NCI-H1092 treated with DMSO at 0.1 percent for 48 hours (cell line): ENCODE measurements at regions not wholly inside any gene's neighbourhood (a gene's known extent, or its start where the extent isn't known, plus 50 kb on each side); places are given as distances from the start of the nearest gene placed in this dataset.

Experiments used
- DNase-seq: peaks from one replicate; lab custom pipeline; 2025; lab: John Stamatoyannopoulos, UW

- DNase-seq, result no peak
Observed at GRCh38 chrX:23228950-23229448, 105.7 kb upstream of the PTCHD1 start.

GRCh38 chrX:23235051-23235450, 99.6 kb upstream of the PTCHD1 start:
- DNase-seq, result no peak

GRCh38 chrX:23246001-23246400, 88.6 kb upstream of the PTCHD1 start:
- DNase-seq, result no peak

GRCh38 chrX:23248187-23248586, 86.5 kb upstream of the PTCHD1 start:
- DNase-seq, result no peak

- no peak for DNase-seq
Observed at GRCh38 chrX:23251043-23251442, 83.6 kb upstream of the PTCHD1 start.

GRCh38 chrX:23263892-23264291, 70.8 kb upstream of the PTCHD1 start:
- DNase-seq, result no peak

GRCh38 chrX:23269923-23270322, 64.7 kb upstream of the PTCHD1 start:
- DNase-seq, result no peak

- no peak for DNase-seq
Observed at GRCh38 chrX:23271026-23271425, 63.6 kb upstream of the PTCHD1 start.

GRCh38 chrX:23276475-23276874, 58.2 kb upstream of the PTCHD1 start:
- no peak for DNase-seq
